ENCODE measurements at regions not wholly inside any gene's neighbourhood (a gene's known extent, or its start where the extent isn't known, plus 50 kb on each side); places are given as distances from the start of the nearest gene placed in this dataset.
"Not testable (repeated sequence)": the region's sequence is repeated elsewhere in the genome, so short reads cannot be mapped to it uniquely, and the experiment has no call there.

DNA sequence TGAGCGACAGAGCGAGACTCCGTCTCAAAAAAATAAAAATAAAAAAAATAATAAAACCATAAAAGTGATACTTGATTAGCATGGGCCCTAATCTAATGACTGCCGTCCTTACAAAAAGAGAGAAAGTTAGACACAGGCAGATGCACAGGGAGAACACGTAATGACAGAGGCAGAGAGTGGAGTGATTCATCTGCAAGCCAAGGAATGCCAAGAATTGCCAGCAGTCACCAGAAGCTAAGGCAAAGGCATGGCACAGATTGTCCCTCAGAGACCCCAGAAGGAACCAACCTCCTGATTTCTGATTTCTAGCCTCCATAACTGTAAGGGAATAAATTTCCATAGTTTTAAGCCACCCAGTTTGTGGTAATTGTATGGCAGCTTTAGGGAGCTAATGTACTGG lies 79.6 kb upstream of the FREM1 start:
- Histone ChIP-seq H3K9me2 (no peaks in the 10 kb centered on the region), H4K20me1 (ENCODE audit: insufficient read depth) (no peaks in the 10 kb centered on the region), H3K36me3 (replicated peaks in 1 of 2; ENCODE audit: control insufficient read depth in 1 of 2, insufficient read depth in 2 of 2, low read length in 1 of 2) (peaks cover 3 to 11% of the 10 kb centered on the region in 2 experiments), H3K4me1 (ENCODE audit: control insufficient read depth in 1 of 2, insufficient read depth in 2 of 2, low read depth in 1 of 2, low read length in 1 of 2) (peaks cover 0 to 10% of the 10 kb centered on the region in 2 experiments; a peak in 3 of 4 replicates), H3K27ac (ENCODE audit: low read depth in 2 of 2, low read length in 1 of 2) (no peak overlapping the region), H2AFZ (ENCODE audit: low read depth) (no peak overlapping the region), H3F3A (replicated peaks; ENCODE audit: insufficient read depth) (peaks cover 7% of the 10 kb centered on the region), H3K79me2 (ENCODE audit: insufficient read depth) (peaks cover 11% of the 10 kb centered on the region; the same call in 1 of the 2 replicates), H3K9me3 (no peaks in the 10 kb centered on the region), H3K27me3 (ENCODE audit: insufficient read depth) (no peaks in the 10 kb centered on the region), H3K4me3 (ENCODE audit: low read depth in 2 of 2, low read length in 1 of 2) (no peak overlapping the region), H3K4me2 (peak overlapping the region; percentile 30; the same call in 1 of the 2 replicates), H3K9ac (no peak overlapping the region)
- WGBS (ENCODE audit: low lambda C conversion rate): 74% methylated on average over 5 of the region's 5 CpGs
- TF ChIP-seq SIN3A (IDR thresholded peaks at IDR 0.05; ENCODE audit: borderline replicate concordance, low read depth, low read length) (no peak), FOXM1 (IDR thresholded peaks at IDR 0.05; ENCODE audit: low read depth) (no peak), SMC3 (IDR thresholded peaks at IDR 0.05; ENCODE audit: low read depth, low read length) (no peak), EP300 (IDR thresholded peaks at IDR 0.05; ENCODE audit: borderline replicate concordance in 1 of 2, low read depth in 1 of 2, low read length in 1 of 2) (no peak), NFIC (IDR thresholded peaks at IDR 0.05; ENCODE audit: borderline replicate concordance) (peak; percentile 38; the same call in 1 of the 2 replicates), RAD21 (IDR thresholded peaks at IDR 0.05; ENCODE audit: low read length) (no peak), YY1 (IDR thresholded peaks at IDR 0.05; ENCODE audit: low read depth) (no peak), RCOR1 (IDR thresholded peaks at IDR 0.05; ENCODE audit: low read length) (no peak), GABPA (IDR thresholded peaks at IDR 0.05; ENCODE audit: low read depth) (no peak), ELF1 (IDR thresholded peaks at IDR 0.05) (no peak), TCF12 (IDR thresholded peaks at IDR 0.05) (peak; percentile 29; the same call in 1 of the 2 replicates), ZBTB33 (IDR thresholded peaks at IDR 0.05; ENCODE audit: borderline replicate concordance, low read depth) (no peak), TEAD4 (IDR thresholded peaks at IDR 0.05; ENCODE audit: borderline replicate concordance, insufficient read depth) (no peak), RXRA (IDR thresholded peaks at IDR 0.05; ENCODE audit: borderline replicate concordance, low read depth) (no peak), GATA2 (CRISPR knock-in tag; IDR thresholded peaks at IDR 0.05) (no peak), FOSL2 (IDR thresholded peaks at IDR 0.05; ENCODE audit: borderline replicate concordance, low read depth) (peak; percentile 71; the same call in 1 of the 2 replicates)
- TF ChIP-seq, protein P1, sequence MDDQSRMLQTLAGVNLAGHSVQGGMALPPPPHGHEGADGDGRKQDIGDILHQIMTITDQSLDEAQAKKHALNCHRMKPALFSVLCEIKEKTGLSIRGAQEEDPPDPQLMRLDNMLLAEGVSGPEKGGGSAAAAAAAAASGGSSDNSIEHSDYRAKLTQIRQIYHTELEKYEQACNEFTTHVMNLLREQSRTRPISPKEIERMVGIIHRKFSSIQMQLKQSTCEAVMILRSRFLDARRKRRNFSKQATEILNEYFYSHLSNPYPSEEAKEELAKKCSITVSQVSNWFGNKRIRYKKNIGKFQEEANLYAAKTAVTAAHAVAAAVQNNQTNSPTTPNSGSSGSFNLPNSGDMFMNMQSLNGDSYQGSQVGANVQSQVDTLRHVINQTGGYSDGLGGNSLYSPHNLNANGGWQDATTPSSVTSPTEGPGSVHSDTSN (IDR thresholded peaks at IDR 0.05): peak; percentile 24; the same call in 1 of the 2 replicates
- TF ChIP-seq, protein P2, sequence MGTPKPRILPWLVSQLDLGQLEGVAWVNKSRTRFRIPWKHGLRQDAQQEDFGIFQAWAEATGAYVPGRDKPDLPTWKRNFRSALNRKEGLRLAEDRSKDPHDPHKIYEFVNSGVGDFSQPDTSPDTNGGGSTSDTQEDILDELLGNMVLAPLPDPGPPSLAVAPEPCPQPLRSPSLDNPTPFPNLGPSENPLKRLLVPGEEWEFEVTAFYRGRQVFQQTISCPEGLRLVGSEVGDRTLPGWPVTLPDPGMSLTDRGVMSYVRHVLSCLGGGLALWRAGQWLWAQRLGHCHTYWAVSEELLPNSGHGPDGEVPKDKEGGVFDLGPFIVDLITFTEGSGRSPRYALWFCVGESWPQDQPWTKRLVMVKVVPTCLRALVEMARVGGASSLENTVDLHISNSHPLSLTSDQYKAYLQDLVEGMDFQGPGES (IDR thresholded peaks at IDR 0.05; ENCODE audit: low read depth, low read length): no peak
- TF ChIP-seq, protein P3, sequence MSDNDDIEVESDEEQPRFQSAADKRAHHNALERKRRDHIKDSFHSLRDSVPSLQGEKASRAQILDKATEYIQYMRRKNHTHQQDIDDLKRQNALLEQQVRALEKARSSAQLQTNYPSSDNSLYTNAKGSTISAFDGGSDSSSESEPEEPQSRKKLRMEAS (IDR thresholded peaks at IDR 0.05; ENCODE audit: low read depth): 0 out of 2 replicates have a peak, but pooled peaks have one; percentile 15
- CTCF ChIA-PET: no interaction called here
- no peak for DNase-seq
- POLR2A ChIA-PET: no interaction called here

- WGBS (ENCODE audit: low lambda C conversion rate): 88% methylated on average over 7 of the region's 7 CpGs
- Histone ChIP-seq H3K79me2 (ENCODE audit: insufficient read depth) (peaks cover 11% of the 10 kb centered on the region; the same call in 1 of the 2 replicates), H3K4me2 (0 out of 2 replicates have a peak overlapping the region, but pooled peaks have one; percentile 30), H3K36me3 (replicated peaks in 1 of 2; ENCODE audit: control insufficient read depth in 1 of 2, insufficient read depth in 2 of 2, low read length in 1 of 2) (peaks cover 4 to 11% of the 10 kb centered on the region in 2 experiments)
- H3K9me2 ChIP-seq; H3K9ac ChIP-seq; H3K27ac ChIP-seq (ENCODE audit: low read depth in 2 of 2, low read length in 1 of 2); DNase-seq; H4K20me1 ChIP-seq (ENCODE audit: insufficient read depth); POLR2A ChIA-PET; H3K9me3 ChIP-seq; CTCF ChIA-PET; H2AFZ ChIP-seq (ENCODE audit: low read depth); H3K27me3 ChIP-seq (ENCODE audit: insufficient read depth); H3F3A ChIP-seq (replicated peaks; ENCODE audit: insufficient read depth); H3K4me1 ChIP-seq (ENCODE audit: control insufficient read depth in 1 of 2, insufficient read depth in 2 of 2, low read depth in 1 of 2, low read length in 1 of 2); H3K4me3 ChIP-seq (ENCODE audit: low read depth in 2 of 2, low read length in 1 of 2): not testable (repeated sequence)
These were observed 79.1 kb upstream of the FREM1 start for GRCh38 chr9:14989336-14989735.

All from SK-N-SH (cell line).